IPS-15b (cell line): ENCODE measurements at regions not wholly inside any gene's neighbourhood (a gene's known extent, or its start where the extent isn't known, plus 50 kb on each side); places are given as distances from the start of the nearest gene placed in this dataset.

Experiments
- H3K27me3 ChIP-seq: one replicate; pipeline ENCODE4 v1.6.1; 2013; ENCODE audit warnings: low read length; ENCODE audit not compliant: control insufficient read depth, insufficient read depth
- H3K36me3 ChIP-seq: one replicate; pipeline ENCODE4 v1.6.1; 2013; ENCODE audit warnings: low read length; ENCODE audit not compliant: control insufficient read depth, insufficient read depth
- H3K4me1 ChIP-seq: one replicate; pipeline ENCODE4 v1.6.1; 2013; ENCODE audit warnings: mild to moderate bottlenecking, low read length; ENCODE audit not compliant: control insufficient read depth, insufficient read depth
- H3K4me3 ChIP-seq: one replicate; pipeline ENCODE4 v1.5.1; 2013; ENCODE audit warnings: low read depth, low read length
- H3K9ac ChIP-seq: one replicate; pipeline ENCODE4 v1.6.1; 2013; ENCODE audit warnings: low read depth, mild to moderate bottlenecking, low read length
- H3K9me3 ChIP-seq: one replicate; pipeline ENCODE4 v1.6.1; 2013; ENCODE audit warnings: mild to moderate bottlenecking, low read length; ENCODE audit not compliant: control insufficient read depth, insufficient read depth

GRCh38 chr2:234676109-234676782, 179.4 kb upstream of the ARL4C start:
- Histone ChIP-seq H3K4me3 (no peak overlapping the region), H3K27me3 (no peaks in the 10 kb centered on the region), H3K9me3 (peaks cover 8% of the 10 kb centered on the region), H3K4me1 (peaks cover 21% of the 10 kb centered on the region), H3K9ac (no peak overlapping the region), H3K36me3 (no peaks in the 10 kb centered on the region)

DNA sequence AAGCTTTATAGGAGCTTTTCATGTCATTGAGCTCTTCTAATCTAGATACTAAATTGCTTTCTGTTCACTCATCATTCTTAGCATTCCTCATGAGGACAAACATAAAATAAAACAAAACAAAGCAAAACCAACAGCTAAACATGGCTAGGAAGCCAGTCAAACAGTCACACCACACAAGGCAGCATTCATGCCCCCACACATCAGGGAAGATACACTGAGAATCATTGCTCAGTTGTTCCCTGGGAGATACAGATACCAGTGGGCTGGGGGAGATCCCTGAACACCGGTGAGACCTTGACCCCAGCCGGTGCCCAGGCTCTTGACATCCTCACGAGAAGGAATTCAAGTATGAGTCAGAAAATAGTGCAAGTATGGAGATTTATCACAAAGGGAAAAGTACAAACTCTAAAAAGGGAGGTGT, 177.9 kb upstream of the ARL4C start:
- H3K4me3 ChIP-seq: no peak overlapping the region
- peaks cover 21% of the 10 kb centered on the region for H3K4me1 ChIP-seq

DNA sequence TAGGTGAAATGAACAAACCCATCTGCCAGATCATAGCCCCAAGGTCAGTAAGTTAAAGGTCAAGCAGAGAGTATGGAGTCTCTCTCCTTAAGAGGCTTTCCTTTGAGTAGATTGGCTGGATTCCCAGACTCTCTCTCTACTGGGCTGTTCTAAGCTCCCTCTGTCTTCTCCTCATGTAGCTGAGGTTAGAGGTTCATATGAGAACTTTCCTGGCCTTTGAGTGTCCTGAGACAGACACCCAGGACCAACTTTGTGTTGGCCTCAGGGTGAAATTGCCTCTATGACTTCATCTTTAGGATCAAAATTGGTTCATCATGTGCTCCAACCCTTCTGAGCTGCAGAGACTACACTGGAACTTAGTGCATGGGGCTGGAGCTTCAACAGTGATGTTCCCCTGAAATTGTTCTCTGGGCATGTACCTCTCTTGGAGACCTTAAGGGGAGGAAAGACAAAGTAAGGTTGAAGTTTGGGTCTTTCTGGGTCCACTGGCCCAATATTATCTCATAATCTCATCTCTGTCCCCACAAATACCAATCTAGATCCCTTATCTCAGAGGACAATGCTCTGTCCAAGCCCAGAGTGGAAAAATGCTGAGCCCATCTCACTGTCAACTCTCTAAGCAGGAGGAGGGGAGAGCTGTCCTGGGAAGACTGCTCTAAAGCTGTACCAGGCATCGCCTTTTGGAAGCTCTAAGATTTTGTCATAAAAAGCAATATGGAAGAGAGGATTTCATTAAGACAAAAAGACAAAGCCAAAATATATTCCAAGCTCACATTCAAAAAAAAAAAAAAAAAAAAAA, 177.3 kb upstream of the ARL4C start:
- H3K9ac ChIP-seq: no peak overlapping the region
- no peak overlapping the region for H3K4me3 ChIP-seq
- H3K27me3 ChIP-seq: no peaks in the 10 kb centered on the region
- no peaks in the 10 kb centered on the region for H3K36me3 ChIP-seq
- peaks cover 21% of the 10 kb centered on the region for H3K4me1 ChIP-seq
- peaks cover 8% of the 10 kb centered on the region for H3K9me3 ChIP-seq

More for the DNA sequence above, 177.9 kb upstream of the ARL4C start:
- peaks cover 8% of the 10 kb centered on the region for H3K9me3 ChIP-seq
- no peaks in the 10 kb centered on the region for H3K27me3 ChIP-seq
- H3K36me3 ChIP-seq: no peaks in the 10 kb centered on the region
- no peak overlapping the region for H3K9ac ChIP-seq

GRCh38 chr2:234673501-234673900, 176.6 kb upstream of the ARL4C start:
- no peak overlapping the region for H3K4me3 ChIP-seq
- no peaks in the 10 kb centered on the region for H3K27me3 ChIP-seq
- peaks cover 3% of the 10 kb centered on the region for H3K9me3 ChIP-seq
- no peaks in the 10 kb centered on the region for H3K36me3 ChIP-seq
- peaks cover 21% of the 10 kb centered on the region for H3K4me1 ChIP-seq
- no peak overlapping the region for H3K9ac ChIP-seq

GRCh38 chr2:234672498-234673150, 175.7 kb upstream of the ARL4C start:
- Histone ChIP-seq H3K36me3 (no peaks in the 10 kb centered on the region), H3K9ac (no peak overlapping the region), H3K4me1 (peaks cover 21% of the 10 kb centered on the region), H3K9me3 (no peaks in the 10 kb centered on the region), H3K4me3 (no peak overlapping the region), H3K27me3 (no peaks in the 10 kb centered on the region)

- Histone ChIP-seq H3K27me3 (no peaks in the 10 kb centered on the region), H3K9me3 (no peaks in the 10 kb centered on the region), H3K4me3 (no peak overlapping the region), H3K36me3 (no peaks in the 10 kb centered on the region), H3K9ac (no peak overlapping the region), H3K4me1 (peaks cover 14% of the 10 kb centered on the region)
These were observed 174.8 kb upstream of the ARL4C start for GRCh38 chr2:234671716-234672115.

GRCh38 chr2:234671231-234671630, 174.3 kb upstream of the ARL4C start:
- no peaks in the 10 kb centered on the region for H3K36me3 ChIP-seq
- peaks cover 10% of the 10 kb centered on the region for H3K4me1 ChIP-seq
- no peak overlapping the region for H3K9ac ChIP-seq
- H3K9me3 ChIP-seq: no peaks in the 10 kb centered on the region
- no peaks in the 10 kb centered on the region for H3K27me3 ChIP-seq
- H3K4me3 ChIP-seq: no peak overlapping the region

- no peaks in the 10 kb centered on the region for H3K27me3 ChIP-seq
These were observed 173.9 kb upstream of the ARL4C start for GRCh38 chr2:234670806-234671205.

GRCh38 chr2:234670052-234670451, 173.2 kb upstream of the ARL4C start:
- H3K4me1 ChIP-seq: peaks cover 2% of the 10 kb centered on the region

More at GRCh38 chr2:234670806-234671205, 173.9 kb upstream of the ARL4C start:
- Histone ChIP-seq H3K4me1 (peaks cover 5% of the 10 kb centered on the region), H3K36me3 (no peaks in the 10 kb centered on the region), H3K9me3 (no peaks in the 10 kb centered on the region), H3K9ac (no peak overlapping the region), H3K4me3 (no peak overlapping the region)

GRCh38 chr2:234669621-234670020, 172.7 kb upstream of the ARL4C start:
- H3K27me3 ChIP-seq: no peaks in the 10 kb centered on the region
- no peaks in the 10 kb centered on the region for H3K36me3 ChIP-seq
- no peak overlapping the region for H3K9ac ChIP-seq
- no peak overlapping the region for H3K4me3 ChIP-seq
- H3K9me3 ChIP-seq: peaks cover 7% of the 10 kb centered on the region
- peaks cover 2% of the 10 kb centered on the region for H3K4me1 ChIP-seq

More at GRCh38 chr2:234670052-234670451, 173.2 kb upstream of the ARL4C start:
- Histone ChIP-seq H3K4me3 (no peak overlapping the region), H3K9ac (no peak overlapping the region), H3K27me3 (no peaks in the 10 kb centered on the region), H3K36me3 (no peaks in the 10 kb centered on the region), H3K9me3 (peaks cover 3% of the 10 kb centered on the region)

DNA sequence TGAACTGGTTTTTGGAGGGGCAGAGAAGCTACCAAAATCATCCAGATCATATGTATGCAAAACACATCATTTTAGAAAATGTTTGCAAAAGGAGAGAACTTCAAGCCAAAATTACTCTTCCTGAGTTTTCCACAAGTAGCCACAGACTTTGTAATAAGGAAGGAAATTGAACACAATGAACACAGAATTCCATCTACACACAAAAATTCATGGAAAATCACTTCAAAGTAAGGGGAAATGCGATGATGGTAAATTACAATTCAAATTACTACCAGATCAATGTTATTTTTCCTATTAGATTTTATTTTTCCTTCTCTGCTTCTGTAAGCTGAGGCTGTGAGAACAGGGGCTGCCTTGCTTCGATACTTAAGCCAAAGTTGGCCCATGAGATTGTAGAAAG, 172.1 kb upstream of the ARL4C start:
- no peak overlapping the region for H3K9ac ChIP-seq
- no peak overlapping the region for H3K4me3 ChIP-seq
- H3K9me3 ChIP-seq: peaks cover 8% of the 10 kb centered on the region
- peaks cover 2% of the 10 kb centered on the region for H3K4me1 ChIP-seq
- no peaks in the 10 kb centered on the region for H3K36me3 ChIP-seq
- H3K27me3 ChIP-seq: no peaks in the 10 kb centered on the region
